K562 (cell line): ENCODE measurements at regions not wholly inside any gene's neighbourhood (a gene's known extent, or its start where the extent isn't known, plus 50 kb on each side); places are given as distances from the start of the nearest gene placed in this dataset.
"Not testable (repeated sequence)": the region's sequence is repeated elsewhere in the genome, so short reads cannot be mapped to it uniquely, and the experiment has no call there.

Experiments used
- ATAC-seq: fragments of 200-7000 bp; cut with Tn5 transposase; 3 replicates; pipeline ENCODE4 v1.9.1; 2020; ENCODE audit warnings: moderate library complexity
- BruUV-seq: library from RNA; stranded (reverse); fragments of 400-500 nt; replicated peaks from 2 replicates; lab custom pipeline; 2021; lab: Mats Ljungman, UMichigan
- CTCF ChIA-PET: fragments of 300-600 bp; formaldehyde crosslinking; extraction: SDS; loops from one replicate; lab custom pipeline; 2021; ENCODE audit warnings: low intra/inter-chr PET ratio; lab: Yijun Ruan, JAX
- POLR2A ChIA-PET: fragments of 300-600, 350-650 bp; sonication (Branson Sonifier 250); formaldehyde crosslinking; extraction: SDS; loops from one replicate; lab custom pipeline; 2021; ENCODE audit warnings: antibody characterized with exemption, inconsistent platforms; lab: Yijun Ruan, JAX
- DNase-seq, 4 experiments: peaks; one replicate each; pipeline versions ENCODE4 v3.0.0 to v3.0.0-alpha.2; 2011 to 2018; ENCODE audit warnings: low spot score in 3 of 4, mixed read lengths in 3 of 4; ENCODE audit errors: extremely low read depth in 1 of 4
- FAIRE-seq: peaks from 2 replicates; lab custom pipeline; 2011; peaks lifted over from hg19 to GRCh38; lab: Jason Lieb, UNC
- H2AFZ ChIP-seq: 2 replicates; pipeline ENCODE4 v1.6.0; 2011; ENCODE audit warnings: low read depth, low read length, control low read depth, inconsistent platforms
- H3K27ac ChIP-seq: fragments of 200-600 bp; 3 replicates; pipeline ENCODE4 v1.8.0; 2011; ENCODE audit warnings: low read depth, mild to moderate bottlenecking, control low read depth, inconsistent platforms, low read length, moderate library complexity, mixed read lengths; ENCODE audit errors: extremely low read depth
- H3K27me3 ChIP-seq, 2 experiments: fragments of 300-600 bp in 1 of 2; 2 replicates in 1 of 2; 3 replicates in 1 of 2; pipeline versions ENCODE4 v1.6.0 to v1.8.0; 2011; ENCODE audit warnings: inconsistent platforms in 2 of 2, low read length in 2 of 2, mild to moderate bottlenecking in 1 of 2, mixed read lengths in 1 of 2, moderate library complexity in 1 of 2; ENCODE audit not compliant: control insufficient read depth in 2 of 2, insufficient read depth in 2 of 2
- H3K36me3 ChIP-seq: fragments of 300-600 bp; 3 replicates; pipeline ENCODE4 v1.8.0; 2011; ENCODE audit warnings: mild to moderate bottlenecking, low read length, inconsistent platforms; ENCODE audit not compliant: control insufficient read depth, insufficient read depth
- H3K4me1 ChIP-seq, 2 experiments: fragments of 200-600 bp in 1 of 2; replicated peaks in 1 of 2; 2 replicates in 1 of 2; 3 replicates in 1 of 2; pipeline versions ENCODE4 v1.5.1 to v1.8.0; 2011; ENCODE audit warnings: inconsistent platforms in 2 of 2, low read length in 2 of 2, mild to moderate bottlenecking in 1 of 2, mixed read lengths in 1 of 2, moderate library complexity in 1 of 2; ENCODE audit not compliant: control insufficient read depth in 2 of 2, insufficient read depth in 2 of 2
- H3K4me2 ChIP-seq: 2 replicates; pipeline ENCODE4 v1.6.1; 2011; ENCODE audit warnings: low read length, control low read depth, inconsistent platforms, mixed read lengths; ENCODE audit not compliant: insufficient read depth
- H3K4me3 ChIP-seq: fragments of 200-600 bp; sonication (generic), shearing (Covaris generic); 2 replicates; pipeline ENCODE4 v1.5.1; 2016; ENCODE audit warnings: control low read depth, inconsistent platforms
- H3K79me2 ChIP-seq: fragments of 200-600 bp; 3 replicates; pipeline ENCODE4 v1.8.0; 2011; ENCODE audit warnings: low read length, inconsistent platforms; ENCODE audit not compliant: control insufficient read depth, insufficient read depth
- H3K9ac ChIP-seq, 2 experiments: 2 replicates each; pipeline versions ENCODE4 v1.6.0 to v1.6.1; 2011; ENCODE audit warnings: low read depth in 2 of 2, low read length in 2 of 2, control low read depth in 1 of 2, inconsistent platforms in 1 of 2, mild to moderate bottlenecking in 1 of 2, mixed read lengths in 1 of 2; ENCODE audit not compliant: insufficient read depth in 1 of 2
- H3K9me1 ChIP-seq: one replicate; pipeline ENCODE4 v1.6.0; 2011; ENCODE audit warnings: inconsistent platforms, mild to moderate bottlenecking, low read length, moderate library complexity; ENCODE audit not compliant: control insufficient read depth, insufficient read depth
- H3K9me3 ChIP-seq: replicated peaks from 2 replicates; pipeline ENCODE4 v1.5.1; 2011; ENCODE audit warnings: low read depth, low read length, inconsistent platforms; ENCODE audit not compliant: control insufficient read depth, insufficient read depth
- H4K20me1 ChIP-seq: replicated peaks from 2 replicates; pipeline ENCODE4 v1.6.1; 2011; ENCODE audit warnings: low read length, inconsistent platforms, mixed read lengths; ENCODE audit not compliant: control insufficient read depth, insufficient read depth
- BCOR ChIP-seq: fragments of 450-650 bp; IDR thresholded peaks from 2 replicates; pipeline ENCODE4 v1.6.1; 2016
- BRF2 ChIP-seq: IDR thresholded peaks from 3 replicates; pipeline ENCODE4 v1.6.1; 2011; ENCODE audit warnings: borderline replicate concordance, mild to moderate bottlenecking; ENCODE audit not compliant: insufficient read length, insufficient read depth
- EWSR1 ChIP-seq: fragments of 450-650 bp; IDR thresholded peaks from 2 replicates; pipeline ENCODE4 v1.6.1; 2018; ENCODE audit warnings: borderline replicate concordance, mild to moderate bottlenecking, low read depth, moderate library complexity; ENCODE audit not compliant: partially characterized antibody
- GABPA ChIP-seq: fragments of 200-800 bp; sonication (Bioruptor generic); conservative IDR thresholded peaks from 2 replicates; pipeline ENCODE4 v1.6.1; 2016; ENCODE audit warnings: low read depth, missing genetic modification characterization, missing compliant biosample characterization
- HDAC1 ChIP-seq, 2 experiments: fragments of 450-650 bp; IDR thresholded peaks; 2 replicates each; pipeline ENCODE4 v1.6.1; 2016 to 2017; ENCODE audit warnings: inconsistent platforms in 1 of 2, mild to moderate bottlenecking in 1 of 2, moderate library complexity in 1 of 2
- KDM1A ChIP-seq, 2 experiments: fragments of 450-650 bp; IDR thresholded peaks; 2 replicates each; pipeline ENCODE4 v1.6.1; 2016; ENCODE audit warnings: mild to moderate bottlenecking in 2 of 2
- MEIS2 ChIP-seq: fragments of 450-650 bp; IDR thresholded peaks from 2 replicates; pipeline ENCODE4 v1.6.1; 2014; ENCODE audit warnings: mild to moderate bottlenecking; ENCODE audit not compliant: partially characterized antibody
- PTTG1 ChIP-seq: fragments of 450-650 bp; IDR thresholded peaks from 2 replicates; pipeline ENCODE4 v1.6.1; 2016; ENCODE audit warnings: low read depth, mild to moderate bottlenecking, missing genetic modification characterization, missing compliant biosample characterization
- RHOXF2B ChIP-seq: fragments of 250-450 bp; sonication (Bioruptor Pico); conservative IDR thresholded peaks from 2 replicates; pipeline ENCODE4 v1.5.1; 2021
- SMAD3 ChIP-seq: fragments of 450-650 bp; formaldehyde crosslinking; conservative IDR thresholded peaks from 2 replicates; pipeline ENCODE4 v1.4.0; 2020; ENCODE audit warnings: mild to moderate bottlenecking
- XRCC4 ChIP-seq: IDR thresholded peaks from one replicate; pipeline ENCODE4 v1.6.1; 2011; ENCODE audit not compliant: insufficient read depth, insufficient read length; ENCODE audit errors: extremely low read depth
- ZNF146 ChIP-seq: IDR thresholded peaks from one replicate; pipeline ENCODE4 v1.6.1; 2018; ENCODE audit warnings: missing compliant biosample characterization; ENCODE audit not compliant: unreplicated experiment
- ZNF395 ChIP-seq: fragments of 200-800 bp; sonication (Bioruptor generic); IDR thresholded peaks from 2 replicates; pipeline ENCODE4 v1.6.1; 2017; ENCODE audit warnings: missing genetic modification characterization, missing compliant biosample characterization
- ZNF76 ChIP-seq: fragments of 250-450 bp; sonication (Bioruptor Pico); IDR thresholded peaks from 2 replicates; pipeline ENCODE4 v1.4.0; 2020; ENCODE audit warnings: mild to moderate bottlenecking, moderate library complexity, borderline replicate concordance
- WGBS: fragments of 100-300 bp; shearing (Covaris generic); methylation state at CpG from one replicate; pipeline ENCODE4 v1.1.6; 2016; ENCODE audit warnings: low coverage, mixed read lengths; ENCODE audit not compliant: insufficient coverage; ENCODE audit errors: missing lambda C conversion rate; 5-methylcytosine and 5-hydroxymethylcytosine counted together
- in situ Hi-C: fragments of 300-500 bp; cut with MboI; formaldehyde crosslinking; loops from 4 replicates; pipeline ENCODE4 v1.15.0; 2018; ENCODE audit warnings: inconsistent platforms, mixed read lengths
- intact Hi-C: fragments of 100-400 bp; cut with micrococcal nuclease; formaldehyde crosslinking; loops from 2 replicates; pipeline ENCODE4 v1.14.2; 2022

- H4K20me1 ChIP-seq, FAIRE-seq, H3K27ac ChIP-seq, H3K9me3 ChIP-seq, H3K36me3 ChIP-seq, H3K9ac ChIP-seq, H3K4me2 ChIP-seq, ATAC-seq, H3K4me1 ChIP-seq, H3K9me1 ChIP-seq, in situ Hi-C loops, CTCF ChIA-PET, H2AFZ ChIP-seq, BruUV-seq, H3K4me3 ChIP-seq, H3K79me2 ChIP-seq, POLR2A ChIA-PET, H3K27me3 ChIP-seq, intact Hi-C loops, DNase-seq: not testable (repeated sequence)
- WGBS: 5% methylated on average over 4 of the region's 4 CpGs
- TF ChIP-seq KDM1A (IDR thresholded peaks at IDR 0.05) (peak in 1 of 2 experiments; percentile 19; a peak in 1 of 4 replicates), ZNF146 (CRISPR knock-in tag) (peak; percentile 89), BCOR (peak; percentile 21; the same call in 1 of the 2 replicates)
Measured at GRCh38 chr1:224551189-224551588, 64.9 kb upstream of the CNIH3 start.

GRCh38 chr1:224554056-224554455, 62.1 kb upstream of the CNIH3 start:
- Histone ChIP-seq H3K79me2 (no peaks in the 10 kb centered on the region), H3K4me1 (no peaks in the 10 kb centered on the region; a peak in 1 of 5 replicates), H3K27me3 (peaks cover 3 to 6% of the 10 kb centered on the region in 2 experiments; a peak in 2 of 5 replicates), H3K9ac (no peak overlapping the region), H2AFZ (no peak overlapping the region), H3K4me3 (no peak overlapping the region), H3K4me2 (no peak overlapping the region), H3K9me1 (no peaks in the 10 kb centered on the region), H3K9me3 (no peaks in the 10 kb centered on the region), H4K20me1 (no peaks in the 10 kb centered on the region), H3K27ac (no peak overlapping the region), H3K36me3 (no peaks in the 10 kb centered on the region)
- CTCF ChIA-PET: no interaction called here
- FAIRE-seq: no peak
- in situ Hi-C loops (no loop called here), intact Hi-C loops (no loop called here)
- no TSS peak for BruUV-seq
- DNase-seq: no peak
- TF ChIP-seq SMAD3 (CRISPR knock-in tag): peak; percentile 14; the same call in 1 of the 2 replicates
- no peak for TF ChIP-seq HDAC1 (IDR thresholded peaks at IDR 0.05)
- TF ChIP-seq ZNF395 (CRISPR knock-in tag): peak; percentile 52; the same call in 1 of the 2 replicates
- no peak for TF ChIP-seq EWSR1
- TF ChIP-seq MEIS2: no peak
- 0 out of 2 replicates have a peak, but pooled peaks have one; percentile 10 for TF ChIP-seq GABPA (tag)
- TF ChIP-seq PTTG1 (tag): 0 out of 2 replicates have a peak, but pooled peaks have one; percentile 29
- no peak for TF ChIP-seq BRF2
- no peak for TF ChIP-seq XRCC4
- TF ChIP-seq RHOXF2B (CRISPR knock-in tag): peak; percentile 67; the same call in 1 of the 2 replicates
- no peak for TF ChIP-seq ZNF76 (CRISPR knock-in tag)
- POLR2A ChIA-PET: interaction anchor here (0.8 kb wide), 1 partner anchor 10 kb away, joined by 3 read pairs; no protein-coding TSS in a partner anchor
- 12% methylated on average over 4 of the region's 4 CpGs for whole genome bisulfite sequencing
- ATAC-seq: peak; percentile 26; the same call in 2 of the 3 replicates
